Nephron (organoid): ENCODE measurements at regions not wholly inside any gene's neighbourhood (a gene's known extent, or its start where the extent isn't known, plus 50 kb on each side); places are given as distances from the start of the nearest gene placed in this dataset.
A peak's percentile ranks its signal among the peaks of the same experiment; 100 is the strongest.

Experiments used
- H3K27ac Mint-ChIP-seq, 3 experiments: 2 replicates each; pipeline ENCODE4 v1.8.0; 2020; ENCODE audit warnings: mixed read lengths in 3 of 3, mild to moderate bottlenecking in 2 of 3, moderate library complexity in 1 of 3
- H3K27me3 Mint-ChIP-seq: 2 replicates; pipeline ENCODE4 v1.8.0; 2021; ENCODE audit warnings: low read depth, mild to moderate bottlenecking, moderate library complexity, mixed read lengths
- H3K36me3 Mint-ChIP-seq: 2 replicates; pipeline ENCODE4 v1.8.0; 2020; ENCODE audit warnings: low read depth, mixed read lengths
- H3K4me1 Mint-ChIP-seq: 2 replicates; pipeline ENCODE4 v1.8.0; 2020; ENCODE audit warnings: mixed read lengths
- H3K4me3 Mint-ChIP-seq, 3 experiments: 2 replicates each; pipeline ENCODE4 v1.8.0; 2020; ENCODE audit warnings: mild to moderate bottlenecking in 3 of 3, mixed read lengths in 3 of 3, moderate library complexity in 2 of 3
- H3K9me3 Mint-ChIP-seq: 2 replicates; pipeline ENCODE4 v1.8.0; 2020; ENCODE audit warnings: mixed read lengths
- CTCF ChIP-seq, 3 experiments: fragments of 200-600 bp; sonication (generic); IDR thresholded peaks; one replicate each; pipeline ENCODE4 v1.5.0; 2021; ENCODE audit warnings: antibody characterized with exemption in 3 of 3; ENCODE audit not compliant: unreplicated experiment in 3 of 3

GRCh38 chr2:18991177-18992168 is 366.9 kb downstream of the OSR1 start:
- peaks cover 36% of the 10 kb centered on the region for H3K4me1 Mint-ChIP-seq
- no peaks in the 10 kb centered on the region for H3K9me3 Mint-ChIP-seq
- H3K36me3 Mint-ChIP-seq: no peaks in the 10 kb centered on the region
- H3K4me3 Mint-ChIP-seq: no peak overlapping the region
- TF ChIP-seq CTCF (IDR thresholded peaks at IDR 0.05; ENCODE audit: unreplicated experiment in 3 of 3): no peak
- no peaks in the 10 kb centered on the region for H3K27me3 Mint-ChIP-seq
- H3K27ac Mint-ChIP-seq: peak overlapping the region; percentile 8 to 76 (median 9)

- H3K4me1 Mint-ChIP-seq: peaks cover 34% of the 10 kb centered on the region
- H3K27ac Mint-ChIP-seq: peak overlapping the region in 2 of 3 experiments; percentile 77
- H3K9me3 Mint-ChIP-seq: no peaks in the 10 kb centered on the region
- TF ChIP-seq CTCF (IDR thresholded peaks at IDR 0.05; ENCODE audit: unreplicated experiment in 3 of 3): no peak
- no peaks in the 10 kb centered on the region for H3K27me3 Mint-ChIP-seq
- H3K4me3 Mint-ChIP-seq: no peak overlapping the region
- H3K36me3 Mint-ChIP-seq: no peaks in the 10 kb centered on the region
Observed at GRCh38 chr2:18988631-18989232, 369.7 kb downstream of the OSR1 start.

GRCh38 chr2:18987592-18988073 is 370.8 kb downstream of the OSR1 start:
- Mint-ChIP-seq H3K36me3 (no peaks in the 10 kb centered on the region), H3K9me3 (no peaks in the 10 kb centered on the region), H3K27ac (peak overlapping the region in 2 of 3 experiments; percentile 35 to 73), H3K27me3 (no peaks in the 10 kb centered on the region), H3K4me1 (peaks cover 28% of the 10 kb centered on the region), H3K4me3 (no peak overlapping the region)
- TF ChIP-seq CTCF (IDR thresholded peaks at IDR 0.05; ENCODE audit: unreplicated experiment in 3 of 3): peak in 1 of 3 experiments; percentile 14

DNA sequence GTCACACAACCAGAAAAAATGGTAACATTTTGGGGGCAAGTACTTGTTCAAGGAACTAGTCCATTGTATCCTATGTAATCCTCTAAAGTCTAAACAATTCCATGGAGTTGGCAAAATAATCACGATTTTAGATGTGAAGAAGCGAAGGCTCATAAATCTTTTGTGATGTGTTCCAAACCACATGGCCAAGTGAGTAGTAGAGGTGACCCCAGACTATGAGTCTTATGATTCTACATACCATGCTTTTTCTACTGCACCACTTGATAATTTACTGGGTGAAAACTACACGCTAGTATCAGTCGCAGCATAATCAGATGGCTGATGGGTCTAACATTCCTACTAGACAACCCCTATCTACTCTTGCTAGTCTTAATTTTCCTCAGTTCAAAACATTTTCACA is 371.4 kb downstream of the OSR1 start:
- peak overlapping the region in 2 of 3 experiments; percentile 35 to 37 for H3K27ac Mint-ChIP-seq
- H3K36me3 Mint-ChIP-seq: no peaks in the 10 kb centered on the region
- TF ChIP-seq CTCF (IDR thresholded peaks at IDR 0.05; ENCODE audit: unreplicated experiment in 3 of 3): no peak
- peaks cover 28% of the 10 kb centered on the region for H3K4me1 Mint-ChIP-seq
- H3K9me3 Mint-ChIP-seq: no peaks in the 10 kb centered on the region
- no peaks in the 10 kb centered on the region for H3K27me3 Mint-ChIP-seq
- no peak overlapping the region for H3K4me3 Mint-ChIP-seq

DNA sequence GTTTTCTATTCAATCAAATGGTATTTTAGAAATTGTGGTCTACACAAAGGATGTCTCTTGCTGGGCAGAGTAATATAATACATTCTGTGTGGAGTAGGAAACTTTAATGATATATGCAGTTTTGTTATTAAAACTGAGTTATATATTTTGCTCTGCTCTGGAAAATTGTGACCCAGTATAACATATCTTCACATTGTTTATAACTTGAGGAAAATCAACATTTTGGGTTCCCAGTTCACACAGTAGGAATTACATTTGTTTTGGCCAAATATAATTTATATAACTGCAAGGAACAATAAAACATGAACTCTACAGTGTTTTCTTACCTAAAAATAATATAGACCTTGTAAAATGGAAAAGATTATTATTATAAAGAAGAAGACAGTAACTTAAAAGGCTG is 372.4 kb downstream of the OSR1 start:
- H3K4me3 Mint-ChIP-seq: no peak overlapping the region
- peak overlapping the region; percentile 17 to 32 (median 26) for H3K27ac Mint-ChIP-seq
- peaks cover 29% of the 10 kb centered on the region for H3K4me1 Mint-ChIP-seq
- no peaks in the 10 kb centered on the region for H3K27me3 Mint-ChIP-seq
- H3K36me3 Mint-ChIP-seq: no peaks in the 10 kb centered on the region
- H3K9me3 Mint-ChIP-seq: no peaks in the 10 kb centered on the region
- TF ChIP-seq CTCF (IDR thresholded peaks at IDR 0.05; ENCODE audit: unreplicated experiment in 3 of 3): no peak
